ENCODE measurements at regions not wholly inside any gene's neighbourhood (a gene's known extent, or its start where the extent isn't known, plus 50 kb on each side); places are given as distances from the start of the nearest gene placed in this dataset.

DNA sequence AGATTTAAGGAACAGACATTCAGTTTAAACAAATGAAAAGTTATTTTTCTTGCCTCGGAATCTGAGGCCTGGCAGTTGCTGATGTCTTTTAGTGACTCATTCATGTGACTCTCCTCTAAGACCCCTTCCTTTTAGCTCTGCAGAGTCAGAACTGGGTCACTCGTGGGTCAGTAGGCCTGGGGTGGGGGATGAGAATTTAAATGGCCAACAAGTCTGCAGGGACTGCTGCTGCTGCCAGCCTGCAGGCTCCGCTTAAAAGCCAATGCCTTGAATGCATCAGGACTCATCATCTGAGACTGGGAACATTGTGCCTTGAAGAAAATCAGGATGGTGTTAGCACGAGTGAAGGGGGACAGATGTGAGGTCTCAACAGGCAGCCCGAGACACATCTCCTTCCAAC lies 404.3 kb downstream of the CDH26 start:
- intact Hi-C loops (cut with DNase I; ENCODE audit: low total_unique reads) = no loop called here
- H3K4me3 ChIP-seq (ENCODE audit: low read depth, poor library complexity, severe bottlenecking) = no peak overlapping the region
- 64 to 73% methylated on average over 5 of the region's 5 CpGs for WGBS, 2 donors
- no peak for DNase-seq (ENCODE audit: low spot score in 2 of 2)
- TF ChIP-seq POLR2A (IDR thresholded peaks at IDR 0.05) = no peak
- TF ChIP-seq, protein P1, sequence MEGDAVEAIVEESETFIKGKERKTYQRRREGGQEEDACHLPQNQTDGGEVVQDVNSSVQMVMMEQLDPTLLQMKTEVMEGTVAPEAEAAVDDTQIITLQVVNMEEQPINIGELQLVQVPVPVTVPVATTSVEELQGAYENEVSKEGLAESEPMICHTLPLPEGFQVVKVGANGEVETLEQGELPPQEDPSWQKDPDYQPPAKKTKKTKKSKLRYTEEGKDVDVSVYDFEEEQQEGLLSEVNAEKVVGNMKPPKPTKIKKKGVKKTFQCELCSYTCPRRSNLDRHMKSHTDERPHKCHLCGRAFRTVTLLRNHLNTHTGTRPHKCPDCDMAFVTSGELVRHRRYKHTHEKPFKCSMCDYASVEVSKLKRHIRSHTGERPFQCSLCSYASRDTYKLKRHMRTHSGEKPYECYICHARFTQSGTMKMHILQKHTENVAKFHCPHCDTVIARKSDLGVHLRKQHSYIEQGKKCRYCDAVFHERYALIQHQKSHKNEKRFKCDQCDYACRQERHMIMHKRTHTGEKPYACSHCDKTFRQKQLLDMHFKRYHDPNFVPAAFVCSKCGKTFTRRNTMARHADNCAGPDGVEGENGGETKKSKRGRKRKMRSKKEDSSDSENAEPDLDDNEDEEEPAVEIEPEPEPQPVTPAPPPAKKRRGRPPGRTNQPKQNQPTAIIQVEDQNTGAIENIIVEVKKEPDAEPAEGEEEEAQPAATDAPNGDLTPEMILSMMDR (IDR thresholded peaks at IDR 0.05) = no peak

DNA sequence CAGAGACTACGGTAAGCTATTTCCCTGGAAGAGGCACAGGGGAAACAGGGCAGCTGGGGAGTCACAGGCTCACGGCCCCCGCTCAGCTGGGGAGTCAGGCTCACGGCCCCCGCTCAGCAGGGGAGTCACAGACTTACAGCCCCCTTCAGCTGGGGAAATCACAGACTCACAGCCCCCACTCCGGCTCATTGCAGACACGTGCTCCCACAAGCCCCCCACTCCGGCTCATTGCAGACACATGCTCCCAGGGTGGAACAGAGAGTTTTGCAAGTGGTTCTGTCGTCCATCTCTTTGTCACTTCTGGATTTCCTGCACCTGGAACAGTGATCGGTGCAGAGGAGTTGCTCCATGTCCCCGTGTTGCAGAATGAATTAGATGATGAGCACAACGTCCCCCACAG lies 405.5 kb downstream of the CDH26 start:
- H3K4me3 ChIP-seq (ENCODE audit: low read depth, poor library complexity, severe bottlenecking) = no peak overlapping the region
- no peak for DNase-seq (ENCODE audit: low spot score in 2 of 2)
- WGBS, 2 donors = 69 to 83% methylated on average over 12 of the region's 12 CpGs
- intact Hi-C loops (cut with DNase I; ENCODE audit: low total_unique reads) = no loop called here
- no peak for TF ChIP-seq POLR2A (IDR thresholded peaks at IDR 0.05)
- TF ChIP-seq, protein P1 (IDR thresholded peaks at IDR 0.05) = no peak

DNA sequence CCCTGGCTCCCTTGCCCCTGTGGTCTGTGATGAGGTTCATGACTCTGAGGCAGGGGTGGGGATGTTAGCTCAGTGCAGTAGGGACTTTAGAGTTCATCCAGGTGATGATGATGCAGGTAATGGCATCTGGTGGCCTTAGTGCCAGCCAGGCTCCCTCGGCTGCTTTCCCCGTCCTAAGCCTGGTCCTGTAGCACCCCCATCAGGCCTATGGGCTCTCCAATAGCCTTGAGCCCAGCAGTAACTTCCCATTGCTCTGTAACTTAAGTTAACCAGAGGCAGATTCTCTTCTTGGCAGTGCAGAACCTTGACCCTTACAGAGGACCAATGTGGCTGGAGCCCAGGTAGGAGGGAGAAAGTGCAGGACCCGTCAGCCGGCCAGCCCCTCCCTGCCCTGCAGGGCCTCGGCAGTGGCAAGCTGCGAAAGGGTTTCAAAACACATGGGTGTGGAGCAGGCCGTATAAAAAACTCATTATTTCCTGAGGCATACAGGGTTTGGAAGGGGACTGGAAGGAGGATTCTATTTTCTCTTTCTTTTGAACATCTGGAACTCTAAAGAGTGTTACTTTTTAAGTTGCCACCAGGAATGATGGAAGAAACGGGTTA lies 406.9 kb downstream of the CDH26 start:
- intact Hi-C loops (cut with DNase I; ENCODE audit: low total_unique reads) = no loop called here
- no peak for DNase-seq (ENCODE audit: low spot score in 2 of 2)
- 32 to 45% methylated on average over 8 of the region's 8 CpGs for WGBS, 2 donors
- TF ChIP-seq POLR2A (IDR thresholded peaks at IDR 0.05) = no peak
- TF ChIP-seq, protein P1 (IDR thresholded peaks at IDR 0.05) = no peak
- no peak overlapping the region for H3K4me3 ChIP-seq (ENCODE audit: low read depth, poor library complexity, severe bottlenecking)

- TF ChIP-seq POLR2A (IDR thresholded peaks at IDR 0.05) = no peak
- intact Hi-C loops (cut with DNase I; ENCODE audit: low total_unique reads) = no loop called here
- DNase-seq (ENCODE audit: low spot score in 2 of 2) = no peak
- 41 to 45% methylated on average over 7 of the region's 7 CpGs for WGBS, 2 donors
- H3K4me3 ChIP-seq (ENCODE audit: low read depth, poor library complexity, severe bottlenecking) = no peak overlapping the region
Observed at GRCh38 chr20:60365882-60366281, 407.7 kb downstream of the CDH26 start.

GRCh38 chr20:60371384-60371783 lies 413.2 kb downstream of the CDH26 start:
- TF ChIP-seq, protein P1 (IDR thresholded peaks at IDR 0.05) = no peak
- TF ChIP-seq POLR2A (IDR thresholded peaks at IDR 0.05) = no peak
- no peak overlapping the region for H3K4me3 ChIP-seq (ENCODE audit: low read depth, poor library complexity, severe bottlenecking)
- 58 to 61% methylated on average over 6 of the region's 6 CpGs for WGBS, 2 donors
- DNase-seq (ENCODE audit: low spot score in 2 of 2) = no peak
- intact Hi-C loops (cut with DNase I; ENCODE audit: low total_unique reads) = no loop called here

DNA sequence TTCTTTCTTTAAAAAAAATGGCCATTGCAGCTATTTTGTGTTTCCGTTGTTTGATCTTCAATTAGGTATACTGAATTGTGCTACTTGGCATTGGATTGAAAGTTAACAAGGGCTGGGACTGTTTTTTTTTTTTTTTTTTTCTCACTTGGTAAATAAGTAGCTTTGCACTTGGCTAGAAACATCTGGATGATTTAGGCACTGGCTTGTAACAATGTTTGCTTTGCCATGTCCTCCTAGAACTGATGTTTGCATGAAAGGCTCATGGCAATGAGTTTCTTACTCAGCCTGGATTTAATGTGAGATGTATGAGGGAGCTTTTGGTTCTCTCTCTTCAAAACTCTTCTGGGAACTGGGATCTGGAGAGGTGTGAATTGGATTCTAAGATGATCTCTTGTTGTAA lies 414.1 kb downstream of the CDH26 start:
- intact Hi-C loops (cut with DNase I; ENCODE audit: low total_unique reads) = no loop called here
- WGBS, 2 donors = 61 to 80% methylated on average over 1 of the region's 1 CpG
- no peak for DNase-seq (ENCODE audit: low spot score in 2 of 2)
- TF ChIP-seq, protein P1 (IDR thresholded peaks at IDR 0.05) = no peak
- TF ChIP-seq POLR2A (IDR thresholded peaks at IDR 0.05) = no peak
- no peak overlapping the region for H3K4me3 ChIP-seq (ENCODE audit: low read depth, poor library complexity, severe bottlenecking)

All from lower leg skin (tissue), 4 donors.